IMR-90 (cell line): ENCODE measurements at regions not wholly inside any gene's neighbourhood (a gene's known extent, or its start where the extent isn't known, plus 50 kb on each side); places are given as distances from the start of the nearest gene placed in this dataset.

ENCODE experiments used
- ATAC-seq: fragments of 200-7000 bp; cut with Tn5 transposase; 2 replicates; pipeline ENCODE4 v1.9.1; 2020; ENCODE audit warnings: low read depth, mild to moderate bottlenecking, moderate library complexity
- BruUV-seq: library from RNA; stranded (reverse); fragments of 400-500 nt; replicated peaks from 2 replicates; lab custom pipeline; 2021; lab: Mats Ljungman, UMichigan
- CTCF ChIA-PET: fragments of 300-600 bp; formaldehyde crosslinking; extraction: SDS; loops from one replicate; lab custom pipeline; 2021; ENCODE audit warnings: antibody characterized with exemption; lab: Yijun Ruan, JAX
- POLR2A ChIA-PET: fragments of 300-600 bp; sonication (Branson Sonifier 250); formaldehyde crosslinking; loops from one replicate; lab custom pipeline; 2022; ENCODE audit warnings: antibody characterized with exemption; ENCODE audit not compliant: unreplicated experiment; lab: Charles Lee
- DNase-seq: peaks from one replicate; pipeline ENCODE4 v3.0.0; 2013
- H2AFZ ChIP-seq: replicated peaks from 2 replicates; pipeline ENCODE3; 2013; ENCODE audit warnings: low read length, mild to moderate bottlenecking; ENCODE audit not compliant: poor library complexity
- H2AK5ac ChIP-seq: 2 replicates; pipeline ENCODE4 v1.6.1; 2013; ENCODE audit warnings: low read depth, low read length, inconsistent platforms
- H2AK9ac ChIP-seq: replicated peaks from 2 replicates; pipeline ENCODE3; 2013; ENCODE audit warnings: mild to moderate bottlenecking, low read depth, low read length, moderate library complexity; ENCODE audit not compliant: poor library complexity
- H2BK120ac ChIP-seq: 2 replicates; pipeline ENCODE4 v1.6.1; 2013; ENCODE audit warnings: low read depth, low read length, inconsistent platforms
- H2BK15ac ChIP-seq: 3 replicates; pipeline ENCODE4 v1.6.1; 2013; ENCODE audit warnings: low read depth, low read length, inconsistent platforms
- H2BK20ac ChIP-seq: 2 replicates; pipeline ENCODE4 v1.6.1; 2013; ENCODE audit warnings: low read depth, mild to moderate bottlenecking, inconsistent platforms, low read length, moderate library complexity
- H2BK5ac ChIP-seq: 2 replicates; pipeline ENCODE4 v1.6.1; 2013; ENCODE audit warnings: mild to moderate bottlenecking, low read depth, low read length, inconsistent platforms; ENCODE audit not compliant: poor library complexity, severe bottlenecking
- H3K14ac ChIP-seq: replicated peaks from 2 replicates; pipeline ENCODE4 v1.6.1; 2013; ENCODE audit warnings: low read depth, low read length, inconsistent platforms
- H3K18ac ChIP-seq: 2 replicates; pipeline ENCODE4 v1.6.1; 2013; ENCODE audit warnings: low read depth, low read length, control low read depth
- H3K23ac ChIP-seq: 2 replicates; pipeline ENCODE4 v1.6.1; 2013; ENCODE audit warnings: low read depth, low read length, inconsistent platforms
- H3K27ac ChIP-seq: 2 replicates; pipeline ENCODE4 v1.5.1; 2013; ENCODE audit warnings: mild to moderate bottlenecking, control low read depth, low read length; ENCODE audit not compliant: insufficient read depth
- H3K27me3 ChIP-seq: 2 replicates; pipeline ENCODE4 v1.6.1; 2013; ENCODE audit warnings: low read length; ENCODE audit not compliant: control insufficient read depth, insufficient read depth
- H3K36me3 ChIP-seq: 2 replicates; pipeline ENCODE4 v1.6.1; 2013; ENCODE audit warnings: low read length, mixed read lengths; ENCODE audit not compliant: control insufficient read depth, insufficient read depth
- H3K4ac ChIP-seq: 2 replicates; pipeline ENCODE4 v1.6.1; 2013; ENCODE audit warnings: low read depth, low read length, inconsistent platforms
- H3K4me1 ChIP-seq: 2 replicates; pipeline ENCODE4 v1.6.1; 2013; ENCODE audit warnings: low read length, mixed read lengths; ENCODE audit not compliant: control insufficient read depth, insufficient read depth
- H3K4me2 ChIP-seq: 2 replicates; pipeline ENCODE4 v1.6.1; 2013; ENCODE audit warnings: low read depth, mild to moderate bottlenecking, control low read depth, low read length, moderate library complexity
- H3K4me3 ChIP-seq: 2 replicates; pipeline ENCODE4 v1.5.1; 2013; ENCODE audit warnings: low read depth, mild to moderate bottlenecking, control low read depth, low read length, moderate library complexity; ENCODE audit not compliant: insufficient read depth
- H3K56ac ChIP-seq: 2 replicates; pipeline ENCODE4 v1.6.1; 2013; ENCODE audit warnings: low read length, inconsistent platforms; ENCODE audit not compliant: insufficient read depth; ENCODE audit errors: extremely low read depth
- H3K79me1 ChIP-seq, 2 experiments: 2 replicates each; pipeline ENCODE4 v1.6.1; 2013; ENCODE audit warnings: low read length in 2 of 2, inconsistent platforms in 1 of 2, low read depth in 1 of 2
- H3K9ac ChIP-seq: 2 replicates; pipeline ENCODE4 v1.6.1; 2013; ENCODE audit warnings: low read depth, low read length, control low read depth
- H3K9me1 ChIP-seq: 2 replicates; pipeline ENCODE4 v1.6.1; 2013; ENCODE audit warnings: low read length, inconsistent platforms; ENCODE audit not compliant: insufficient read depth
- H3K9me3 ChIP-seq: 2 replicates; pipeline ENCODE4 v1.6.1; 2013; ENCODE audit warnings: low read length; ENCODE audit not compliant: control insufficient read depth, insufficient read depth
- H4K20me1 ChIP-seq: 2 replicates; pipeline ENCODE4 v1.6.1; 2013; ENCODE audit warnings: low read length, inconsistent platforms; ENCODE audit not compliant: insufficient read depth
- H4K5ac ChIP-seq: 2 replicates; pipeline ENCODE4 v1.6.1; 2013; ENCODE audit warnings: mild to moderate bottlenecking, low read depth, low read length, control low read depth
- H4K8ac ChIP-seq, 2 experiments: 2 replicates each; pipeline ENCODE4 v1.6.1; 2013; ENCODE audit warnings: low read depth in 2 of 2, low read length in 2 of 2, control low read depth in 1 of 2, inconsistent platforms in 1 of 2
- H4K91ac ChIP-seq: 2 replicates; pipeline ENCODE4 v1.6.1; 2013; ENCODE audit warnings: low read depth, low read length, inconsistent platforms; ENCODE audit not compliant: insufficient read depth
- BHLHE40 ChIP-seq: fragments of 150-350 bp; IDR thresholded peaks from 2 replicates; pipeline ENCODE4 v1.6.1; 2016; ENCODE audit warnings: mild to moderate bottlenecking, low read depth, low read length
- CHD1 ChIP-seq: IDR thresholded peaks from 2 replicates; pipeline ENCODE4 v1.6.1; 2012; ENCODE audit warnings: low read depth, low read length, improper control_type of control experiment
- FOS ChIP-seq: fragments of 150-350 bp; IDR thresholded peaks from 2 replicates; pipeline ENCODE4 v1.6.1; 2016; ENCODE audit warnings: low read depth, low read length
- MXI1 ChIP-seq: IDR thresholded peaks from 2 replicates; pipeline ENCODE4 v1.6.1; 2012; ENCODE audit warnings: low read depth, mild to moderate bottlenecking, low read length, moderate library complexity, borderline replicate concordance
- RAD21 ChIP-seq: IDR thresholded peaks from 2 replicates; pipeline ENCODE4 v1.6.1; 2012; ENCODE audit warnings: low read length, improper control_type of control experiment
- RCOR1 ChIP-seq: IDR thresholded peaks from 2 replicates; pipeline ENCODE4 v1.6.1; 2012; ENCODE audit warnings: mild to moderate bottlenecking, low read length, improper control_type of control experiment; ENCODE audit not compliant: insufficient replicate concordance
- RFX5 ChIP-seq: IDR thresholded peaks from 2 replicates; pipeline ENCODE4 v1.8.0; 2012; ENCODE audit warnings: low read depth, mild to moderate bottlenecking, low read length, moderate library complexity
- dilution Hi-C: fragments of 300-500 bp; cut with HindIII; formaldehyde crosslinking; loops from one replicate; pipeline ENCODE4 v1.14.3; 2018; ENCODE audit warnings: low sequenced_read_pairs; ENCODE audit not compliant: unreplicated experiment
- in situ Hi-C: fragments of 300-500 bp; cut with MboI; formaldehyde crosslinking; loops from 3 replicates; pipeline ENCODE4 v1.14.3; 2019; ENCODE audit warnings: low sequenced_read_pairs, inconsistent platforms, mixed read lengths
- intact Hi-C: fragments of 100-400 bp; cut with micrococcal nuclease; formaldehyde crosslinking; loops from 2 replicates; pipeline ENCODE4 v1.10.0; 2022
- TF ChIP-seq, protein P1 (sequence below): fragments of 150-350 bp; IDR thresholded peaks from 2 replicates; pipeline ENCODE4 v1.6.1; 2017; ENCODE audit warnings: mild to moderate bottlenecking, antibody characterized with exemption, low read length, low read depth

DNA sequence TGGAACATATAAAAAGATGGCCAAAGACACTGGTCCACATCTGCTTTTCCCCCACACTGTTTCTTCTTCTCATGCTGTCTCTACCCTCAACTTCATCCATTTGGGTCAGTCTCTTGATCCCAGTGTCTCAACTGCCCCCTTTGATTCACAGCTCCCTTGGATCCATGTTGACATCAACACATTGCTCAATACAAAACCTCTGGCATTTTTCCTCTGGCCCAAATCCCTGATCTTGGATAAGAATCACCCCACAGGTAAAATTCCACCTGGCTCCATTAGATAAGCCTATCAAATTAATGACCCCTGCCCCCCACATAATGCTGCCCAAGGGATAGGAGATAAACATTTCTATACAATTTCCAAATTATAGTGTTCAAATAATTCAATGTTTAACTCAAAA, 229.8 kb downstream of the TLE1 start:
- Histone ChIP-seq H3K14ac (no peak overlapping the region), H3K4me2 (no peak overlapping the region), H3K27me3 (no peaks in the 10 kb centered on the region), H3K9me1 (no peaks in the 10 kb centered on the region), H2BK120ac (no peak overlapping the region), H3K23ac (no peak overlapping the region), H3K9me3 (no peaks in the 10 kb centered on the region), H3K36me3 (no peaks in the 10 kb centered on the region), H2AK5ac (no peak overlapping the region), H4K5ac (no peak overlapping the region), H4K20me1 (no peaks in the 10 kb centered on the region), H2AK9ac (no peak overlapping the region), H3K4me1 (peaks cover 8% of the 10 kb centered on the region), H2AFZ (no peak overlapping the region), H3K18ac (no peak overlapping the region), H3K56ac (no peak overlapping the region), H2BK15ac (no peak overlapping the region), H3K4me3 (no peak overlapping the region), H3K9ac (no peak overlapping the region), H2BK20ac (no peak overlapping the region), H2BK5ac (no peak overlapping the region), H3K27ac (no peak overlapping the region), H4K8ac (no peak overlapping the region), H3K79me1 (no peaks in the 10 kb centered on the region), H3K4ac (no peak overlapping the region), H4K91ac (no peak overlapping the region)
- intact Hi-C loops = no loop called here
- DNase-seq (no peak), ATAC-seq (no peak)
- in situ Hi-C loops = no loop called here
- dilution Hi-C loops = no loop called here
- no TSS peak for BruUV-seq
- POLR2A ChIA-PET = no interaction called here
- no peak for TF ChIP-seq RFX5
- TF ChIP-seq CHD1 = no peak
- TF ChIP-seq BHLHE40 = no peak
- TF ChIP-seq RAD21 = no peak
- TF ChIP-seq FOS = no peak
- TF ChIP-seq MXI1 = no peak
- TF ChIP-seq, protein P1, sequence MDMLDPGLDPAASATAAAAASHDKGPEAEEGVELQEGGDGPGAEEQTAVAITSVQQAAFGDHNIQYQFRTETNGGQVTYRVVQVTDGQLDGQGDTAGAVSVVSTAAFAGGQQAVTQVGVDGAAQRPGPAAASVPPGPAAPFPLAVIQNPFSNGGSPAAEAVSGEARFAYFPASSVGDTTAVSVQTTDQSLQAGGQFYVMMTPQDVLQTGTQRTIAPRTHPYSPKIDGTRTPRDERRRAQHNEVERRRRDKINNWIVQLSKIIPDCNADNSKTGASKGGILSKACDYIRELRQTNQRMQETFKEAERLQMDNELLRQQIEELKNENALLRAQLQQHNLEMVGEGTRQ = no peak
- TF ChIP-seq RCOR1 = no peak
- CTCF ChIA-PET = interaction anchor here (0.6 kb wide), 1 partner anchor 16 kb away, joined by 3 read pairs; no protein-coding TSS in a partner anchor
